GM12874 (cell line): ENCODE measurements at regions not wholly inside any gene's neighbourhood (a gene's known extent, or its start where the extent isn't known, plus 50 kb on each side); places are given as distances from the start of the nearest gene placed in this dataset.

ENCODE experiments used
- TF ChIP-seq, protein P1 (sequence below): IDR thresholded peaks from 2 replicates; pipeline ENCODE4 v1.5.1; 2011; ENCODE audit warnings: low read depth, mild to moderate bottlenecking, control low read depth, low read length, moderate library complexity; ENCODE audit not compliant: insufficient read depth

DNA sequence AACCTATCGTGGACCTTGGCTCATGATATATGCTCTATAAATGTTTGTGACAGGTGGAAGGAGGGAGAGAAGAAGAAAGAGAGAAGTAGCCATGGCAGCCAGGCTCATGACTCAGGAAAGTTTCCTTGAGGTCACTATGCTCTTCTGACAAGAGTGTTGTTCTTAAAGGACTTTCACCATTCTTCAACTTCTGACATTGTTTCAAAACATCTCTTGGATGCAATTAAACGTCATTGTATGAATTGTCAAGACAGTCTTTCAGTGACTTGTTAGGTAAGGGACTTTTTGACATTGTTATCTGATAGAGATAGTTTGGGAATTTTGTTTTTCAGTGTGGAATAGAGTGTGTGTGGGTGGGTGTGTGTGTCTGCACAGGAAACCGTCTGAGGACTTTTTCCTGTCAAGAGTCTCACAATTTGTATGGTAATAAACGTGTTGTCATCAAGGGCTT lies 617.0 kb downstream of the MID1IP1 start:
- TF ChIP-seq, protein P1, sequence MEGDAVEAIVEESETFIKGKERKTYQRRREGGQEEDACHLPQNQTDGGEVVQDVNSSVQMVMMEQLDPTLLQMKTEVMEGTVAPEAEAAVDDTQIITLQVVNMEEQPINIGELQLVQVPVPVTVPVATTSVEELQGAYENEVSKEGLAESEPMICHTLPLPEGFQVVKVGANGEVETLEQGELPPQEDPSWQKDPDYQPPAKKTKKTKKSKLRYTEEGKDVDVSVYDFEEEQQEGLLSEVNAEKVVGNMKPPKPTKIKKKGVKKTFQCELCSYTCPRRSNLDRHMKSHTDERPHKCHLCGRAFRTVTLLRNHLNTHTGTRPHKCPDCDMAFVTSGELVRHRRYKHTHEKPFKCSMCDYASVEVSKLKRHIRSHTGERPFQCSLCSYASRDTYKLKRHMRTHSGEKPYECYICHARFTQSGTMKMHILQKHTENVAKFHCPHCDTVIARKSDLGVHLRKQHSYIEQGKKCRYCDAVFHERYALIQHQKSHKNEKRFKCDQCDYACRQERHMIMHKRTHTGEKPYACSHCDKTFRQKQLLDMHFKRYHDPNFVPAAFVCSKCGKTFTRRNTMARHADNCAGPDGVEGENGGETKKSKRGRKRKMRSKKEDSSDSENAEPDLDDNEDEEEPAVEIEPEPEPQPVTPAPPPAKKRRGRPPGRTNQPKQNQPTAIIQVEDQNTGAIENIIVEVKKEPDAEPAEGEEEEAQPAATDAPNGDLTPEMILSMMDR, result no peak

DNA sequence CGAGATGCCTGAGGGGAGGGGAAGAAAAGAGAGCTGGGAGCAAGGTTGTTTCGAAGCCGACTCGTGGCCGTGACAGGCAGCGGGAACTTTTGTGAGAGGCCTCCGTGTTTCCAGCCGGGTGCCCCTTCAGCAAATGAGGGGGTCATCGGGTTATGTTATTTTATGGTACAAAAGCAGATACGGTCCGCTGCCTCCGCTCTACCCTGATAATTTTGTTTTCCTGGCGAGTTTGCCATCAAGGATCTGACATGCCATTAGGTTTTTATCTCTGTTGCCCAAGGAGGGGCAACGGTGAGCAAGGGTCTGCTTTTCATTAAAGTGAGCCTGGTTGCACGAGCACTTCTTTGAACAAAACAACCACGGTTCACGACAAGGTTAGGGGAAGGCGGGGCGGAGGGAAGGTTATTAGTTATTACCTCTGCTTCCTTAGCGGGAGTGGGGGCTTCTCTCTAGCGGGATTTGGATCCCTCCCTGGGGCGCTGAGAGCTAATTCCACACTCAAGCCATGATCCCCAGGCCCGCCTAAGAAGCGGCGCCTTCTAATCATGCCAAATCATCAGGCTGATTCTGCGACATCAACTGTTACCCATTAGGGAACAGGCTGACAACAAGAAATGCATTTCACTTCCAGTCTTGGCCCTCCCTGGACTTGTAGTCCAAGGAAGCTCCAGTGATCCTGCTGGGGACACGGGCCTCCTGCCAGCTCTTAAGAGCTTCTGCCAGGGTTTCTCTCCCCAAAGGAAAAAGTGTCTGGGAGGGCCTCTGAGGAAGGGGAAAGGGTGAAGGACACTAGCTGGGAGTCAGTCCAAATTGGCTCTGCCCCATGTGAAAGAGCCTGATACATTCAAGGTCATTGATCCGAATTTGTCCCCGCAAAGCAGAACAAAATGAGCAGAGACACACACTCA lies 617.7 kb downstream of the MID1IP1 start:
- TF ChIP-seq, protein P1, result no peak

DNA sequence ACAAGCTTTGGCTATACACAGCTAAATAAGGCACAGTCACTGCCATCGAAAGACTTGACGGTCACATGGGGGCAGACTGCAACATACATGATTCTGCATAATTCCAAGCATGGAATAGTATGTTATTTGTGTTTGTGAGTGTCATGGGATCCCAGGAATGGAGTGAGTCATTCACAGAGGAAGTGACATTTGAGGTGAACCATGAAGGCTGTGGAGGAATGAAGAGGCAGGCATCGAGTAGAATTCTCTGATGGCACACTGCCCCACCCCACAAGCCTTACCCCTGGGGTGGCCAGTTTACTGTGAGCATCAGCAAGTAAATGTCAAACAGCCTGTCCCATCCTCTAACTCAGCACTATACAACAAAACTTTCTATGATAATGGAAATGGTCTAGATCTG lies 619.7 kb downstream of the MID1IP1 start:
- TF ChIP-seq, protein P1, result no peak

DNA sequence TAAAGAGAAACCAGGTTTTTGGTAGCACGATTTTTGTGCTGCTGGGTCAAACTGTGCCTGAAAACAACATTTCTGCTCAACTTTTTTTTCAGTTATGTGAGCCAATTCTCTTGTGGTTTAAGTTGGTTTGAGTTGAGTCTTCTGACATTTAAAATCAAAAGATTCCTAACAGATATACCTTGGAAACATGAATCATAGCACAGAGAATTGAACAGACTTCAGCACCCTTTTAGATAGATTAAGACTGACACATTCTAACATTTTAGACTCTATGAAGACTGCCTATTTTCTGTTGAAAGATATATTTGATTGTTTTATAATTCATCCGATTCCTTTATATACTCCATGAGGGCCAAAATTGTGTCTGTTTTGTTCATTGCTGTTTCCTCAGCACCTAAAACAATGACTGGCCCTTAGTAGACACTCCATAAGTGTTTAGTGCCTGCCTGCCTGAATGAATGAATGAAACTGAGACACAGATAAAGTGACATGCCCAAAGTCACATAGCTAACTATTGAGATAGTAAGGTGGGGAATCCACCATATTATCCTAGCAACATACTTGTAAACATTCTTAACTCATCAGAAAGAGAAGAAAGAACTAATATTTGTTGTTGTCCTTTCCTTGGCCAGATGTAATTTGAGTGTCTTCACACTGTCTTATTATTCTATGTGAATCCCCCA lies 624.0 kb downstream of the MID1IP1 start:
- TF ChIP-seq, protein P1, result no peak

DNA sequence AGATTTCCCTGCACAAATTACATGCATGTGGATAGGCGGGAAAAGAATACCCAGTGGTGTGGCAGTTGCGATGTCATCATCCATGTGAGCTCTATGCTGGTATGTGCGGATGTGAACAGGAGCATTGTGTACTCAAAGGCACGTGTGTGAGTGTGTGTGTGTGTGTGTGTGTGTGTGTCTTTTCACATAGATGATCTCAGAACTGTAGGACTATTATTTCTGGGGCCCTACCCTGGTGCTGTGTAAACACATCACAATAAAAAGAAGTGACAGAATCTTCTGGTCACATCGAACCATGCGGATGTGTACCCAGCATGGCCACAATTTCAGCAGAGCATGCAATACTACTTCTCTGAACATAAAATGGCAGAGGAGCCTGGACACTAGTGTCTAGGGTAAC lies 624.8 kb downstream of the MID1IP1 start:
- TF ChIP-seq, protein P1, result no peak

DNA sequence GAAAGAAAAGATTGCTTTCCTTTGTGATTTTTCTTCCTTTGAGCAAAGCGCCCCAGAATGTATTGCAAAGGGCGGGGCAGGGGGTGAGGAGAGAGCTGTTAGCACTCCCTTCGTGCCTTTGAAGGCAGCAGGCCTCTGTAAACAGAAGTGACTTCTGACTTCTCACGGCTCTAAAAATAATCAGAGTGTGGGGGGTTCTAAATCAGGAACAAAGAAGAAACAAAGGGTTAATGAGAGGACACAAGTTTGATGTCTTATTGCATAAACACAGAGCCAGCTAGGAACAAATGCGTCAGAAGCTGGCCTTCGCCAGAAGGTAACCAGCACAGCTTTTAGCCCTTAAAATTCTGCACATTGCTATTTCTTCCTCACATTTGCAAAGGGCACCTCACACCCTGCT lies 626.2 kb downstream of the MID1IP1 start:
- TF ChIP-seq, protein P1, result no peak

DNA sequence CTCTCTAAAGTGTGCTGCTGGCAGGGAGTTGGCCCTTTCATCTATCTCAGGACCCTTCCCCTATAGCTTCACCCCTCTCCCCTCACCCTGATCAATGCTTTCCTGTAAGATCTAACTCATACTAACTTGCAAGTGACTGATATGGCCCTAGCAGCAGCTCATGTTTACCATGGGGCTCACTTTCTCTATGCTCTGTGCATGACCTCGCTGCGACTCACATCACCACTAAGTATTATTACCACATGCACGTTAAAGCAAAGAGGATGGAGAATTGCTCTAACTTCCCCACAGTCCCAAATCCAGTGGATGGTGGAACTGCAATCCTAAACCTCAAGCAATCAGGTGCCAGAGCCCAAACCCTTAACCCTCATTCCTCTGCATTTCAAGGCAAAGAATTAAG lies 626.6 kb downstream of the MID1IP1 start:
- TF ChIP-seq, protein P1, result no peak
